Epithelial cell of esophagus (primary cell): ENCODE measurements at regions not wholly inside any gene's neighbourhood (a gene's known extent, or its start where the extent isn't known, plus 50 kb on each side); places are given as distances from the start of the nearest gene placed in this dataset.
"Not testable (repeated sequence)": the region's sequence is repeated elsewhere in the genome, so short reads cannot be mapped to it uniquely, and the experiment has no call there.

Source experiments
- DNase-seq: peaks from one replicate; pipeline ENCODE4 v3.0.0; 2010; ENCODE audit warnings: low read depth
- H3K4me3 ChIP-seq: 2 replicates; pipeline ENCODE4 v1.5.1; 2011; ENCODE audit warnings: mild to moderate bottlenecking, low read length, control low read depth
- TF ChIP-seq, protein P1 (sequence below): IDR thresholded peaks from 2 replicates; pipeline ENCODE4 v1.5.1; 2011; ENCODE audit warnings: low read depth, mild to moderate bottlenecking, low read length, control low read depth, inconsistent platforms; ENCODE audit not compliant: insufficient read depth; ENCODE audit errors: missing control alignments

- TF ChIP-seq, protein P1, sequence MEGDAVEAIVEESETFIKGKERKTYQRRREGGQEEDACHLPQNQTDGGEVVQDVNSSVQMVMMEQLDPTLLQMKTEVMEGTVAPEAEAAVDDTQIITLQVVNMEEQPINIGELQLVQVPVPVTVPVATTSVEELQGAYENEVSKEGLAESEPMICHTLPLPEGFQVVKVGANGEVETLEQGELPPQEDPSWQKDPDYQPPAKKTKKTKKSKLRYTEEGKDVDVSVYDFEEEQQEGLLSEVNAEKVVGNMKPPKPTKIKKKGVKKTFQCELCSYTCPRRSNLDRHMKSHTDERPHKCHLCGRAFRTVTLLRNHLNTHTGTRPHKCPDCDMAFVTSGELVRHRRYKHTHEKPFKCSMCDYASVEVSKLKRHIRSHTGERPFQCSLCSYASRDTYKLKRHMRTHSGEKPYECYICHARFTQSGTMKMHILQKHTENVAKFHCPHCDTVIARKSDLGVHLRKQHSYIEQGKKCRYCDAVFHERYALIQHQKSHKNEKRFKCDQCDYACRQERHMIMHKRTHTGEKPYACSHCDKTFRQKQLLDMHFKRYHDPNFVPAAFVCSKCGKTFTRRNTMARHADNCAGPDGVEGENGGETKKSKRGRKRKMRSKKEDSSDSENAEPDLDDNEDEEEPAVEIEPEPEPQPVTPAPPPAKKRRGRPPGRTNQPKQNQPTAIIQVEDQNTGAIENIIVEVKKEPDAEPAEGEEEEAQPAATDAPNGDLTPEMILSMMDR, result no peak
- no peak for DNase-seq
- H3K4me3 ChIP-seq, result no peak overlapping the region
Observed at GRCh38 chrX:38954520-38954919, 153.3 kb downstream of the MID1IP1 start.

- DNase-seq, result no peak
- TF ChIP-seq, protein P1, result no peak
- H3K4me3 ChIP-seq, result no peak overlapping the region
Observed at GRCh38 chrX:38959736-38960135, 158.5 kb downstream of the MID1IP1 start.

GRCh38 chrX:38960137-38960536 lies 158.9 kb downstream of the MID1IP1 start:
- TF ChIP-seq, protein P1, result no peak
- DNase-seq, result no peak
- H3K4me3 ChIP-seq, result no peak overlapping the region

GRCh38 chrX:38961936-38962335 lies 160.7 kb downstream of the MID1IP1 start:
- H3K4me3 ChIP-seq, result no peak overlapping the region
- TF ChIP-seq, protein P1, result no peak
- DNase-seq, result no peak

- not testable (repeated sequence) for DNase-seq, H3K4me3 ChIP-seq
Observed at GRCh38 chrX:38963244-38963643, 162.0 kb downstream of the MID1IP1 start.

DNA sequence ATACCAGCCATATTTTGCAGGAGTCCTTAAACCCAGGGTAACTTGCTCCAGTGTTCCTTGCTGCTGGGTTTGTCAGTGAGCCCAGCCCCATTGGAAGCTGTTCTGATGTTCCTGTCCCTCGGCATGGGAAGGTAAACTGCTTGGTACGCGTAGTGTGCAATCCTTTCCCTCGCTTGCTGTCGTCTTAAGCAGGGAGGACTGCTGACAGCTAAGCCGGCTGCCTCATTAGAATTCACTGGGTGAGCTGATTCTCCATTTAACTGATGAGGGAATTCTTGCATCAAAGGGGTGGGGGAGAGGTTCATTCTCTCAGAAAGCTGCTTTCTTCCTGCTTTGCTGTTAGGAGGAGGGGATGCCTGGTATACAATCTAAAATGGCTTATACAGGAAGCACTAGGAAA lies 164.6 kb downstream of the MID1IP1 start:
- no peak for DNase-seq
- TF ChIP-seq, protein P1, result no peak

GRCh38 chrX:38968344-38969216 lies 167.3 kb downstream of the MID1IP1 start:
- DNase-seq, result no peak
- H3K4me3 ChIP-seq, result no peak overlapping the region
- TF ChIP-seq, protein P1, result no peak

More for the DNA sequence above, 164.6 kb downstream of the MID1IP1 start:
- no peak overlapping the region for H3K4me3 ChIP-seq
